HG03439 (cell line): ENCODE measurements at regions not wholly inside any gene's neighbourhood (a gene's known extent, or its start where the extent isn't known, plus 50 kb on each side); places are given as distances from the start of the nearest gene placed in this dataset.

Source experiments
- ATAC-seq: cut with Tn5 transposase; IDR thresholded peaks from one replicate; pipeline ENCODE4 v1.9.1; 2021; ENCODE audit warnings: mild to moderate bottlenecking, moderate library complexity; ENCODE audit not compliant: unreplicated experiment

GRCh38 chr12:75844049-75844770 lies 187.4 kb downstream of the PHLDA1 start:
- no peak for ATAC-seq

DNA sequence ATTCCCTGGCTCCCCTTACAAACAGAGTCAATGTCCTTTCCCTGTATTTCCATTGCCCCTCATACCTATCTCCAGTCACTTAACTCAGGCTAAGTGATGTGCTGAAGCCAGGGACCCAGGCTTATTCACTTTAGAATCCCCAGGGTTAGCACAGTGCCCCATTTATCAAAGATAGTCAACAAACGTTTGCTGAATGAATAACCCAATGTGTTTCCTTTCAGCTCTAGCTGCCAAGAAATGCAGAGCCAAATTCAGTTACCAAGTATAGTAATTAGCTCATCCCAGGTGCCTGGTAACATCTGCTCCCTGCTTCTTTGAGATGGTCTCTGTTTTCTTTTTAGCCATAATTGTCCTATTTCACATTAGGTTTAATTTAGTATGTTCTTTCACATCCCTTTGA lies 189.5 kb downstream of the PHLDA1 start:
- no peak for ATAC-seq

GRCh38 chr12:75840994-75841355 lies 190.6 kb downstream of the PHLDA1 start:
- no peak for ATAC-seq

DNA sequence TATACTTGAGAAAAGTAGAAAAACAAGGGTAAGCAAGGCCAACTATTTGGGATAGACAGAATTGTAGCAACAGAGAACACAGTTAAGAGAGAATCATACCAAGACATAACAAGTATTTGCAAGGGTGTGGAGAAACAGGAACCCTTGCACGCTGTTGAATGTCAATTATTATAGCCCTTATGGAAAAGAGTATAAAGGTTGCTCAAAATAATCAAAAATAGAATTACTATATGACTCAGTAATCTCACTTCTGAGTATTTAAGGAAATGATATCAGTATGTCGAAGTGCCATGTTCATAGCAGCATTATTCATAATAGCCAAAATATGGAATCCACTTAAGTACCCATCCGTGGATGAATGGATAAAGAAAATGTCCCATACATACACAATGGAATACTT lies 193.3 kb downstream of the PHLDA1 start:
- ATAC-seq, result no peak

GRCh38 chr12:75837700-75838099 lies 193.9 kb downstream of the PHLDA1 start:
- no peak for ATAC-seq

- ATAC-seq, result no peak
Measured at GRCh38 chr12:75836533-75836932, 195.0 kb downstream of the PHLDA1 start.

- no peak for ATAC-seq
Measured at GRCh38 chr12:75834591-75834990, 197.0 kb downstream of the PHLDA1 start.

DNA sequence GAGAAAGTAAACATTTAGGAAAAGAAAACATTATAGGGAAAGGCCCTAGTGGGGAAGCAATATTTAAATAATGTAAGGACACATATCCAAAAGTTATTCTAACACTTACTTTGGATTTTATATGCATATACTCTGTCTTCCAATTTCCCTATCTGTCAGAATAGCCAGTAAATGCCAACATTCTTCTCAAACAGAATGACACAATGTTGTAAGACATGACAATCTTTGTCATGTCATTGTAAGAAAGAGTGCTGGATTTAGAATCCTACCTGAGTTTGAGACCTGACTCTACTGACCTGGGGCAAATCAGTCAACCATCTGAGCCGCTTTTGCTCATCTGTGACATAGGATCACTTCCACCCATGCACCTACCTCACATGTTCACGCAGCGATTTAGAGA lies 198.3 kb downstream of the PHLDA1 start:
- ATAC-seq, result no peak

DNA sequence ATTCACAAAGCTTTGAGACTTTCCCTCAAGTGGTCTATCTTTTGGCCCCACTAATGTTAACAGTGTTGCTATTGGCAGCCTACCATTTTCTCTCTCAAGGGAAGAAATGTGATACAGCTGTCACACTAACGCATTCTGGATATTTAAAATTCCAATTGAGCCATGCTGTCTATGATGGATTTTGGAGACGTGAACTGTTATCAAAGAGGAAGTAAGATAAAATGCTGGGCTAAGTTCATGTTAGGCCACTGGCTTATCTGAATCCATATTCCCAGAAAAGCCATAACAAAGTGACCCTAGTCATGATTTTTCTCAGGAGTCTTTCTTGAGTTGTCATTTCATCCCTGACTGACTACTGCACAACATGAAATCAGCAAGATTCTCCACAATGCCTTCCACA lies 200.2 kb downstream of the PHLDA1 start:
- no peak for ATAC-seq

DNA sequence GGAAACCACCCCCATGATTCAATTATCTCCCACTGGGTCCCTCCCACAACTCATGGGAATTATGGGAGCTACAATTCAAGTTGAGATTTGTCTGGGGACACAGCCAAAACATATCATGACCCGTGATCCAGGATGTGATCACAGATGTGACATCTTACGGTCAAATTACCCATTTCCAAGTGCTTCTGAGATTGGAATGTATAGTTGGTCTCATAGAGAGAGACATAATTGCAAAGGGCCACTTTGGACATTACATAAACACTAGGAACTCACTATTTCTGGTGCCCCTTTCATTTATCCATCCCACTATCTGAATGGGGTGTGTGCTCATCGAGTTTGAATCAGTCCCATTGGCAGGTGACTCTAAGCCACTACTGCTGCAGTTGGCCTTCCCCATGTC lies 204.5 kb downstream of the PHLDA1 start:
- no peak for ATAC-seq

GRCh38 chr12:75825686-75826085 lies 205.9 kb downstream of the PHLDA1 start:
- ATAC-seq, result no peak

GRCh38 chr12:75823475-75823874 lies 208.1 kb downstream of the PHLDA1 start:
- ATAC-seq, result no peak

- no peak for ATAC-seq
Measured at GRCh38 chr12:75822416-75822815, 209.2 kb downstream of the PHLDA1 start.

DNA sequence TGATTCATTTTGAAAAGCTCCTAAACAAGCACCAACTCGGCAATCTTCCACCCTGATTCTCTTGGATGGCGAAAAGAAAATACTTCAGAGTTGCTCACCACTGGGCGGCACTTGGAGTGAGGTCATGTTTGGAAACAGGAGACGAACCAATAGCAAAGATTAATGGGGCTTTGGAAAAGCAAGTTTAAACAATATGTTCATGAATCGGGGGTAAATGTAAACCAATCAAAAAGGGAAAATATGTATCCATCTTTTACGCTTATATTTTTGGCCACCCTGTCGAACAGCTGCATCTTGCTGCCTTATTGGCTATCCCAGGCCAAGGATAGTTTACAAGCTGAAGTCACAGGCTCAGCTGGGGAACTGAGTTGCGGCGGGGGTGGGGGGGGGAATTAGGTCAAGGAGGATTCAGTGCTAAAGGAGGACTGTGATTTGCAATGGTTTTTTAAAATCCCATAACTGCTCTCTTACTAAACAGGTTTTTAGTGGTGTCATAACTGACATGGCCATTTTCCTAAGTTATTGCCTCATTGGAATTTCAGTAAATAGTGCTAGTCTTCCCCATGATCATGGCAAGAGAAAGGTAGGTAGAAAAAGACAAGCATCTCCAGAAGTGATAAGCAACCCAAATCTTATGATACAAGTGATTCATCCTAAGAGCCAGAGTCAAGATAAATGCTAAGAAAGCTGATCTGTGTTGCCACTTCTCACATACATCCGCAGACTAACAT lies 210.6 kb downstream of the PHLDA1 start:
- ATAC-seq, result no peak

GRCh38 chr12:75820071-75820470 lies 211.5 kb downstream of the PHLDA1 start:
- ATAC-seq, result no peak

DNA sequence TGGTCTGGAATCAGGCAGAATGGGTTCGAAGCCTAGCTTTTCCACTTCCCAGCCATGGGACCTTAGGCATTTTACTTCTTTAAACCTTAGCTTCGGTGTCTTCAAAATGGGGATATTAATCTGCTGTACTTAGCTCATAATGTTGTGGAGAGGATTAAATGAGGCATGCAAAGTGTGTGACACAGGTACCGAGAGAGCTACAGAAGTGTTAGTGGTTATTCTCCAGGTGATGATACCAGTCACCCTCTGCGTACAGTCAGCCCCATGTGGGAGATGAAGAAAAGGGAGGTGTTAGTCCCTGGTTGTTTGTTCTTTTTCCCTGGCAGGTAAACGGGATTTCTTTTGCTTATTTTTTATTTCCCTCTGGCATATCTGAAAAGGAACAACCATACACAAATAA lies 212.1 kb downstream of the PHLDA1 start:
- no peak for ATAC-seq

- ATAC-seq, result no peak
Measured at GRCh38 chr12:75818863-75819262, 212.7 kb downstream of the PHLDA1 start.

GRCh38 chr12:75816897-75817296 lies 214.7 kb downstream of the PHLDA1 start:
- no peak for ATAC-seq

- no peak for ATAC-seq
Measured at GRCh38 chr12:75815756-75816155, 215.8 kb downstream of the PHLDA1 start.

DNA sequence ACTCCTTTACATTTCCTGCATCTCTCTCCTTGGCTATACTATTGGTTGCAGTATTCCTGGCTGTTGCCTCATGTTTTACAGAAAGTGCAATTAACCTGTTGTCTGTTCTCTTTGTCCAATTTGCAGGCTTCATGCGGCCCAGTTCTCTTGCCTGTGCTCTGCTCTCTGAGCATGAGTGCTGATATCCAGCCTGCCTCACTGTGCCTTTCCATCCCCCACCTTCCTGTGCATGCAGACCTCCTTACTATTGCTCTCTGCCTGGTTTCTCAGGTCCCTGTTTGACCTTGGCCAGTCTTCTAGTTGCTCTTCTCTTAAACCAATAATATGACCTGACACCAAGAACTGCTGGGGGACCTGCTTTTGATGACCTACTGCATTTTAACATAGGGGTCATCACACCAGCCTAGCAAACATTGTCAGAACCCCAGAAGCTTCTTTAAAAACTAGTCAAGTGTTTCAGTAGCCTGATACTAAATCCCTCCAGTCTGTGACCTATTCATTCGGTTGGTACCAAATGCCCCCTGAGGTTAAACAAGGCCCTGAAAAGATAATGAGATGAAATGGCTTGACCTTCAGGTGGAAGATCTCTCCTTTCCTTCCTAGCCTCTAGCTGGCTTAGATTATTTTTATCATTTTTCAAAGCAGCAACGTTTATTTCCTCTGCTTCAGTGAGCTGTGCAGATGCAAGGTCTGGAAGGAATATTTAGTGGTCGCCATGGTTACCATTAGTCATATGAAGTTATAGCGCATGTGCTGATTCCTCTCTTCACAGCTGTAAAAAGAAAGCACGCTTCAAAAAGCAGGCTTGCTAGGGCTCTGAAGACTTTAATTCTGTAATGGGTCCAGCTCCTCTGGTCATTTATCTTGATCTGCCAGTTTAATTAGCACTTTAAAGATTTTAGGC lies 216.5 kb downstream of the PHLDA1 start:
- ATAC-seq, result no peak

DNA sequence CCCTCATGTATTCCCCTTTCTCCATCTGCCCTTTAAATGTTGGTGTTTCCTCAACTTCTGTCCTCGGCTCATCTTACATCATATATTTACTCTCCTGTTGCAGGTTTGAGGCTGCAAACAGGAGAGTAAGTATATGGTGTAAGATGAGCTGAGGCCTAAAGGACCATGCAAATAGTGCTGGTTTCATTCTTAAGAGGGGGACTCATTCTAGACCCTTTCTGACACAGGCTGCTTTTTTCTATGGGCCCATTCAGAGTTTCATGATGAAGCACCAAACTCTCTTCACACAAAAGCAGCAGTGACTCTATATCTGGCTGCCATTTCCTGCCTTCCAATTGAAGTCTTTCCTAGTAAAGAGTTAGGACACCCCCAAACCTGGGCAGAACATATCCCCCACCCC lies 218.5 kb downstream of the PHLDA1 start:
- ATAC-seq, result no peak
